Vagina (tissue), 2 donors: ENCODE measurements at regions not wholly inside any gene's neighbourhood (a gene's known extent, or its start where the extent isn't known, plus 50 kb on each side); places are given as distances from the start of the nearest gene placed in this dataset.

Experiments used
- DNase-seq, 2 donors: peaks; one replicate each; pipeline ENCODE4 v3.0.0-alpha.2; 2017; ENCODE audit errors: extremely low spot score in 2 of 2
- H3K27ac ChIP-seq: fragments of 200-600 bp; sonication (generic); one replicate; pipeline ENCODE4 v1.5.1; 2019
- H3K27me3 ChIP-seq: fragments of 200-600 bp; sonication (generic); one replicate; pipeline ENCODE4 v1.5.1; 2019
- H3K36me3 ChIP-seq, 2 donors: fragments of 200-600 bp; sonication (generic); one replicate each; pipeline ENCODE4 v1.5.1; 2017 to 2019
- H3K4me1 ChIP-seq: fragments of 200-600 bp; sonication (generic); one replicate; pipeline ENCODE4 v1.5.1; 2019
- H3K4me3 ChIP-seq, 2 donors: fragments of 200-600 bp; sonication (generic); 1 replicate in 1 of 2; 2 replicates in 1 of 2; pipeline ENCODE4 v1.5.1; 2016 to 2019
- H3K9me3 ChIP-seq: fragments of 200-600 bp; sonication (generic); one replicate; pipeline ENCODE4 v1.5.1; 2019
- CTCF ChIP-seq, 3 experiments: fragments of 450-650 bp in 2 of 3; fragments of 200-600 bp in 1 of 3; sonication (generic) in 1 of 3; IDR thresholded peaks; one replicate each; pipeline ENCODE4 v1.5.1; 2017 to 2019; ENCODE audit warnings: antibody characterized with exemption in 3 of 3, mild to moderate bottlenecking in 2 of 3, moderate library complexity in 2 of 3
- POLR2A ChIP-seq, 2 donors: fragments of 450-650 bp; IDR thresholded peaks; one replicate each; pipeline ENCODE4 v1.6.1; 2017; ENCODE audit warnings: antibody characterized with exemption in 2 of 2, mild to moderate bottlenecking in 2 of 2, moderate library complexity in 2 of 2
- POLR2AphosphoS5 ChIP-seq, 2 donors: sonication (generic); formaldehyde crosslinking; IDR thresholded peaks; one replicate each; pipeline ENCODE4 v1.9.0; 2017; ENCODE audit warnings: antibody characterized with exemption in 2 of 2, mild to moderate bottlenecking in 2 of 2, low read depth in 1 of 2; ENCODE audit not compliant: insufficient read depth in 1 of 2
- intact Hi-C: fragments of 100-400 bp; cut with DNase I; formaldehyde crosslinking; loops from one replicate; pipeline ENCODE4 v1.15.1; 2023

GRCh38 chr18:56038171-56039030, 450.4 kb upstream of the TCF4 start:
- DNase-seq = no peak
- intact Hi-C loops = no loop called here
- Histone ChIP-seq H3K27me3 (no peaks in the 10 kb centered on the region), H3K9me3 (no peaks in the 10 kb centered on the region), H3K4me3 (no peak overlapping the region), H3K36me3 (no peaks in the 10 kb centered on the region), H3K4me1 (no peaks in the 10 kb centered on the region), H3K27ac (no peak overlapping the region)
- no peak for TF ChIP-seq POLR2AphosphoS5 (IDR thresholded peaks at IDR 0.05; ENCODE audit: insufficient read depth in 1 of 2, low read depth in 1 of 2)

GRCh38 chr18:56036741-56037140, 448.7 kb upstream of the TCF4 start:
- TF ChIP-seq CTCF (IDR thresholded peaks at IDR 0.05) (no peak), POLR2A (IDR thresholded peaks at IDR 0.05) (no peak), POLR2AphosphoS5 (IDR thresholded peaks at IDR 0.05; ENCODE audit: insufficient read depth in 1 of 2, low read depth in 1 of 2) (no peak)
- H3K36me3 ChIP-seq = no peaks in the 10 kb centered on the region
- no peaks in the 10 kb centered on the region for H3K9me3 ChIP-seq
- no peak for DNase-seq
- no peaks in the 10 kb centered on the region for H3K4me1 ChIP-seq
- H3K4me3 ChIP-seq = no peak overlapping the region
- H3K27ac ChIP-seq = no peak overlapping the region
- intact Hi-C loops = no loop called here
- no peaks in the 10 kb centered on the region for H3K27me3 ChIP-seq

GRCh38 chr18:56035546-56035945, 447.6 kb upstream of the TCF4 start:
- intact Hi-C loops = no loop called here
- no peak for TF ChIP-seq POLR2A (IDR thresholded peaks at IDR 0.05)
- TF ChIP-seq POLR2AphosphoS5 (IDR thresholded peaks at IDR 0.05; ENCODE audit: insufficient read depth in 1 of 2, low read depth in 1 of 2) = no peak
- no peak for TF ChIP-seq CTCF (IDR thresholded peaks at IDR 0.05)
- Histone ChIP-seq H3K9me3 (no peaks in the 10 kb centered on the region), H3K4me1 (no peaks in the 10 kb centered on the region), H3K27me3 (no peaks in the 10 kb centered on the region), H3K27ac (no peak overlapping the region), H3K4me3 (no peak overlapping the region), H3K36me3 (no peaks in the 10 kb centered on the region)
- DNase-seq = no peak

GRCh38 chr18:56034949-56035348, 447.0 kb upstream of the TCF4 start:
- no peak for DNase-seq
- Histone ChIP-seq H3K4me3 (no peak overlapping the region), H3K4me1 (no peaks in the 10 kb centered on the region), H3K36me3 (no peaks in the 10 kb centered on the region), H3K27ac (no peak overlapping the region), H3K27me3 (no peaks in the 10 kb centered on the region), H3K9me3 (no peaks in the 10 kb centered on the region)
- intact Hi-C loops = no loop called here
- TF ChIP-seq POLR2A (IDR thresholded peaks at IDR 0.05) = no peak
- no peak for TF ChIP-seq CTCF (IDR thresholded peaks at IDR 0.05)
- TF ChIP-seq POLR2AphosphoS5 (IDR thresholded peaks at IDR 0.05; ENCODE audit: insufficient read depth in 1 of 2, low read depth in 1 of 2) = no peak

- no peaks in the 10 kb centered on the region for H3K4me1 ChIP-seq
- no peaks in the 10 kb centered on the region for H3K27me3 ChIP-seq
- H3K4me3 ChIP-seq = no peak overlapping the region
- H3K27ac ChIP-seq = no peak overlapping the region
- H3K9me3 ChIP-seq = no peaks in the 10 kb centered on the region
- H3K36me3 ChIP-seq = no peaks in the 10 kb centered on the region
- intact Hi-C loops = no loop called here
- TF ChIP-seq POLR2AphosphoS5 (IDR thresholded peaks at IDR 0.05; ENCODE audit: insufficient read depth in 1 of 2, low read depth in 1 of 2) (no peak), POLR2A (IDR thresholded peaks at IDR 0.05) (no peak), CTCF (IDR thresholded peaks at IDR 0.05) (no peak)
- DNase-seq = no peak
Observed at GRCh38 chr18:56030060-56030459, 442.1 kb upstream of the TCF4 start.
